ENCODE measurements at regions not wholly inside any gene's neighbourhood (a gene's known extent, or its start where the extent isn't known, plus 50 kb on each side); places are given as distances from the start of the nearest gene placed in this dataset.

GRCh38 chr2:138190999-138191398 lies 226.7 kb downstream of the HNMT start:
- ChIA-PET CTCF (no interaction called here), POLR2A (no interaction called here)
- H3K27me3 ChIP-seq (ENCODE audit: control insufficient read depth in 1 of 2, insufficient read depth in 2 of 2, low read length in 2 of 2) = no peaks in the 10 kb centered on the region
- Mint-ChIP-seq H3K27me3 (no peaks in the 10 kb centered on the region), H3K9me3 (peaks cover 3% of the 10 kb centered on the region), H3K4me1 (ENCODE audit: low read depth) (no peaks in the 10 kb centered on the region), H3K36me3 (ENCODE audit: low read depth) (no peaks in the 10 kb centered on the region), H3K4me3 (no peak overlapping the region), H3K27ac (no peak overlapping the region)
- no peak overlapping the region for H3K4me3 ChIP-seq (ENCODE audit: low read length)
- no peaks in the 10 kb centered on the region for H3K4me1 ChIP-seq (ENCODE audit: insufficient read depth, low read length)
- TF ChIP-seq CTCF (IDR thresholded peaks at IDR 0.05) = no peak
- H3K27ac ChIP-seq (ENCODE audit: low read depth in 1 of 2, low read length in 2 of 2) = no peak overlapping the region
- intact Hi-C loops (cut with DNase I, micrococcal nuclease) = no loop called here
- H3K9me3 ChIP-seq (ENCODE audit: control insufficient read depth in 1 of 2, insufficient read depth in 1 of 2, low read length in 2 of 2) = no peaks in the 10 kb centered on the region
- no peak for DNase-seq
- no peaks in the 10 kb centered on the region for H3K36me3 ChIP-seq (ENCODE audit: insufficient read depth, low read length)
- ATAC-seq (ENCODE audit: poor library complexity) = no peak

- H3K4me1 Mint-ChIP-seq (ENCODE audit: low read depth) = no peaks in the 10 kb centered on the region
- H3K4me3 Mint-ChIP-seq = no peak overlapping the region
- intact Hi-C loops (cut with DNase I, micrococcal nuclease) = no loop called here
- DNase-seq = no peak
- H3K4me3 ChIP-seq (ENCODE audit: low read length) = no peak overlapping the region
- no peak for ATAC-seq (ENCODE audit: poor library complexity)
- H3K27ac Mint-ChIP-seq = no peak overlapping the region
- H3K9me3 ChIP-seq (ENCODE audit: control insufficient read depth in 1 of 2, insufficient read depth in 1 of 2, low read length in 2 of 2) = no peaks in the 10 kb centered on the region
- TF ChIP-seq CTCF (IDR thresholded peaks at IDR 0.05) = no peak
- no peaks in the 10 kb centered on the region for H3K27me3 Mint-ChIP-seq
- H3K27me3 ChIP-seq (ENCODE audit: control insufficient read depth in 1 of 2, insufficient read depth in 2 of 2, low read length in 2 of 2) = no peaks in the 10 kb centered on the region
- no peaks in the 10 kb centered on the region for H3K4me1 ChIP-seq (ENCODE audit: insufficient read depth, low read length)
- H3K36me3 ChIP-seq (ENCODE audit: insufficient read depth, low read length) = no peaks in the 10 kb centered on the region
- ChIA-PET CTCF (no interaction called here), POLR2A (no interaction called here)
- no peaks in the 10 kb centered on the region for H3K36me3 Mint-ChIP-seq (ENCODE audit: low read depth)
- H3K9me3 Mint-ChIP-seq = peaks cover 2% of the 10 kb centered on the region
- no peak overlapping the region for H3K27ac ChIP-seq (ENCODE audit: low read depth in 1 of 2, low read length in 2 of 2)
These were observed 229.3 kb downstream of the HNMT start for GRCh38 chr2:138193416-138194213.

GRCh38 chr2:138201286-138201685 lies 237.0 kb downstream of the HNMT start:
- Mint-ChIP-seq H3K36me3 (ENCODE audit: low read depth) (no peaks in the 10 kb centered on the region), H3K4me1 (ENCODE audit: low read depth) (no peaks in the 10 kb centered on the region), H3K27ac (no peak overlapping the region), H3K4me3 (no peak overlapping the region), H3K27me3 (no peaks in the 10 kb centered on the region), H3K9me3 (peaks cover 22% of the 10 kb centered on the region)
- ChIA-PET POLR2A (no interaction called here), CTCF (no interaction called here)
- intact Hi-C loops (cut with DNase I, micrococcal nuclease) = no loop called here
- ATAC-seq (ENCODE audit: poor library complexity) = no peak
- no peak for TF ChIP-seq CTCF (IDR thresholded peaks at IDR 0.05)
- Histone ChIP-seq H3K27ac (ENCODE audit: low read depth in 1 of 2, low read length in 2 of 2) (no peak overlapping the region), H3K36me3 (ENCODE audit: insufficient read depth, low read length) (no peaks in the 10 kb centered on the region), H3K4me1 (ENCODE audit: insufficient read depth, low read length) (no peaks in the 10 kb centered on the region), H3K9me3 (ENCODE audit: control insufficient read depth in 1 of 2, insufficient read depth in 1 of 2, low read length in 2 of 2) (peaks cover 0 to 5% of the 10 kb centered on the region in 2 experiments), H3K27me3 (ENCODE audit: control insufficient read depth in 1 of 2, insufficient read depth in 2 of 2, low read length in 2 of 2) (no peaks in the 10 kb centered on the region), H3K4me3 (ENCODE audit: low read length) (no peak overlapping the region)
- no peak for DNase-seq

Data from CD4-positive, alpha-beta T cell (primary cell).